SK-N-SH (cell line): ENCODE measurements at regions not wholly inside any gene's neighbourhood (a gene's known extent, or its start where the extent isn't known, plus 50 kb on each side); places are given as distances from the start of the nearest gene placed in this dataset.

Experiments used
- CTCF ChIA-PET: fragments of 300-600, 350-600 bp; formaldehyde crosslinking; extraction: SDS; loops from one replicate; lab custom pipeline; 2021; lab: Yijun Ruan, JAX
- POLR2A ChIA-PET: fragments of 350-600 bp; sonication (Branson Sonifier 250); formaldehyde crosslinking; extraction: SDS; loops from one replicate; lab custom pipeline; 2020; ENCODE audit warnings: antibody characterized with exemption, inconsistent platforms; lab: Yijun Ruan, JAX
- DNase-seq: peaks from one replicate; pipeline ENCODE4 v3.0.0; 2012
- H2AFZ ChIP-seq: fragments of 200-600 bp; sonication (generic); 2 replicates; pipeline ENCODE4 v1.8.1; 2016; ENCODE audit warnings: antibody characterized with exemption, mild to moderate bottlenecking, low read depth
- H3F3A ChIP-seq: fragments of 200-600 bp; sonication (generic); replicated peaks from 2 replicates; pipeline ENCODE3; 2016; ENCODE audit warnings: antibody characterized with exemption, mild to moderate bottlenecking; ENCODE audit not compliant: insufficient read depth
- H3K27ac ChIP-seq, 2 experiments: fragments of 200-500 bp in 1 of 2; fragments of 200-600 bp in 1 of 2; sonication (Bioruptor generic) in 1 of 2; sonication (generic), shearing (Covaris generic) in 1 of 2; 2 replicates each; pipeline versions ENCODE4 v1.5.1 to v1.6.1; 2014 to 2016; ENCODE audit warnings: low read depth in 2 of 2, inconsistent platforms in 1 of 2, low read length in 1 of 2, mild to moderate bottlenecking in 1 of 2, mixed read lengths in 1 of 2
- H3K27me3 ChIP-seq: fragments of 200-600 bp; sonication (generic), shearing (Covaris generic); 2 replicates; pipeline ENCODE4 v1.6.1; 2016; ENCODE audit warnings: mixed run types; ENCODE audit not compliant: insufficient read depth
- H3K36me3 ChIP-seq, 2 experiments: fragments of 200-500 bp in 1 of 2; fragments of 200-600 bp in 1 of 2; sonication (Bioruptor generic) in 1 of 2; sonication (generic) in 1 of 2; replicated peaks in 1 of 2; 2 replicates each; pipeline versions ENCODE3 to v1.5.1; 2014 to 2016; ENCODE audit warnings: low read length in 1 of 2, mild to moderate bottlenecking in 1 of 2; ENCODE audit not compliant: insufficient read depth in 2 of 2, control insufficient read depth in 1 of 2
- H3K4me1 ChIP-seq, 2 experiments: fragments of 200-500 bp in 1 of 2; fragments of 200-600 bp in 1 of 2; sonication (Bioruptor generic) in 1 of 2; sonication (generic), shearing (Covaris generic) in 1 of 2; 2 replicates each; pipeline versions ENCODE4 v1.5.1 to v1.6.1; 2014 to 2016; ENCODE audit warnings: low read depth in 1 of 2, low read length in 1 of 2, mixed run types in 1 of 2; ENCODE audit not compliant: insufficient read depth in 2 of 2, control insufficient read depth in 1 of 2
- H3K4me2 ChIP-seq: fragments of 200-600 bp; sonication (generic), shearing (Covaris generic); 2 replicates; pipeline ENCODE4 v1.6.1; 2017; ENCODE audit warnings: mixed run types
- H3K4me3 ChIP-seq, 2 experiments: fragments of 200-500 bp in 1 of 2; fragments of 200-600 bp in 1 of 2; sonication (Bioruptor generic) in 1 of 2; sonication (generic), shearing (Covaris generic) in 1 of 2; 2 replicates each; pipeline versions ENCODE4 v1.5.1 to v1.8.1; 2014 to 2016; ENCODE audit warnings: low read depth in 2 of 2, inconsistent platforms in 1 of 2, low read length in 1 of 2, mild to moderate bottlenecking in 1 of 2, mixed read lengths in 1 of 2, moderate library complexity in 1 of 2
- H3K79me2 ChIP-seq: fragments of 200-600 bp; sonication (generic); 2 replicates; pipeline ENCODE4 v1.8.1; 2017; ENCODE audit warnings: mild to moderate bottlenecking; ENCODE audit not compliant: insufficient read depth
- H3K9ac ChIP-seq: fragments of 200-600 bp; sonication (generic); 2 replicates; pipeline ENCODE4 v1.6.1; 2017; ENCODE audit warnings: mixed run types
- H3K9me2 ChIP-seq: fragments of 200-600 bp; sonication (generic); 2 replicates; pipeline ENCODE4 v1.6.1; 2017; ENCODE audit warnings: mixed run types
- H3K9me3 ChIP-seq: fragments of 200-600 bp; sonication (generic); 2 replicates; pipeline ENCODE4 v1.6.1; 2017; ENCODE audit warnings: mixed run types, mild to moderate bottlenecking, moderate library complexity
- H4K20me1 ChIP-seq: fragments of 200-600 bp; sonication (generic); 2 replicates; pipeline ENCODE4 v1.6.1; 2017; ENCODE audit warnings: mild to moderate bottlenecking, mixed run types; ENCODE audit not compliant: insufficient read depth
- EP300 ChIP-seq, 2 experiments: IDR thresholded peaks; 2 replicates each; pipeline versions ENCODE4 v1.4.0 to v1.6.1; 2012; ENCODE audit warnings: borderline replicate concordance in 1 of 2, low read depth in 1 of 2, low read length in 1 of 2
- NFIC ChIP-seq: IDR thresholded peaks from 2 replicates; pipeline ENCODE4 v1.4.0; 2012; ENCODE audit warnings: borderline replicate concordance
- RAD21 ChIP-seq: IDR thresholded peaks from 2 replicates; pipeline ENCODE4 v1.6.1; 2012; ENCODE audit warnings: mild to moderate bottlenecking, low read length
- RCOR1 ChIP-seq: fragments of 150-350 bp; IDR thresholded peaks from 2 replicates; pipeline ENCODE4 v1.6.1; 2017; ENCODE audit warnings: antibody characterized with exemption, low read length
- REST ChIP-seq: IDR thresholded peaks from 2 replicates; pipeline ENCODE4 v1.6.1; 2012; ENCODE audit warnings: mild to moderate bottlenecking, low read depth, low read length, moderate library complexity
- SMC3 ChIP-seq: IDR thresholded peaks from 2 replicates; pipeline ENCODE4 v1.6.1; 2012; ENCODE audit warnings: low read depth, low read length, improper control_type of control experiment
- TAF1 ChIP-seq: IDR thresholded peaks from 2 replicates; pipeline ENCODE4 v1.6.1; 2012; ENCODE audit warnings: low read depth, mild to moderate bottlenecking, low read length, moderate library complexity, borderline replicate concordance
- TCF12 ChIP-seq: IDR thresholded peaks from 2 replicates; pipeline ENCODE4 v1.4.0; 2012
- TEAD4 ChIP-seq: IDR thresholded peaks from 2 replicates; pipeline ENCODE4 v1.4.0; 2012; ENCODE audit warnings: mild to moderate bottlenecking, borderline replicate concordance; ENCODE audit not compliant: insufficient read depth
- YY1 ChIP-seq: IDR thresholded peaks from 2 replicates; pipeline ENCODE4 v1.4.0; 2012; ENCODE audit warnings: low read depth, mild to moderate bottlenecking
- ZBTB33 ChIP-seq: IDR thresholded peaks from 2 replicates; pipeline ENCODE4 v1.4.0; 2012; ENCODE audit warnings: low read depth, borderline replicate concordance
- TF ChIP-seq, protein P1 (sequence below): fragments of 150-350 bp; IDR thresholded peaks from 2 replicates; pipeline ENCODE4 v1.6.1; 2017; ENCODE audit warnings: antibody characterized with exemption, low read length, low read depth, borderline replicate concordance

GRCh38 chr5:159386028-159386711, 55.9 kb upstream of the IL12B start:
- Histone ChIP-seq H3K79me2 (no peaks in the 10 kb centered on the region), H3K27me3 (no peaks in the 10 kb centered on the region), H3K4me2 (no peak overlapping the region)
- CTCF ChIA-PET = no interaction called here
- TF ChIP-seq YY1 (no peak), TCF12 (no peak), REST (no peak), RCOR1 (no peak), EP300 (IDR thresholded peaks at IDR 0.05; ENCODE audit: borderline replicate concordance in 1 of 2, low read depth in 1 of 2, low read length in 1 of 2) (no peak), RAD21 (no peak), TEAD4 (no peak), ZBTB33 (no peak), NFIC (no peak), TAF1 (no peak), SMC3 (no peak)
- TF ChIP-seq, protein P1, sequence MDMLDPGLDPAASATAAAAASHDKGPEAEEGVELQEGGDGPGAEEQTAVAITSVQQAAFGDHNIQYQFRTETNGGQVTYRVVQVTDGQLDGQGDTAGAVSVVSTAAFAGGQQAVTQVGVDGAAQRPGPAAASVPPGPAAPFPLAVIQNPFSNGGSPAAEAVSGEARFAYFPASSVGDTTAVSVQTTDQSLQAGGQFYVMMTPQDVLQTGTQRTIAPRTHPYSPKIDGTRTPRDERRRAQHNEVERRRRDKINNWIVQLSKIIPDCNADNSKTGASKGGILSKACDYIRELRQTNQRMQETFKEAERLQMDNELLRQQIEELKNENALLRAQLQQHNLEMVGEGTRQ = no peak
- TF ChIP-seq, all 33 proteins: peak for 0
- POLR2A ChIA-PET = no interaction called here
- Histone ChIP-seq H3K4me1 (no peaks in the 10 kb centered on the region), H3K36me3 (no peaks in the 10 kb centered on the region), H3K9ac (no peak overlapping the region), H2AFZ (no peak overlapping the region), H3F3A (no peaks in the 10 kb centered on the region), H3K9me3 (peaks cover 5% of the 10 kb centered on the region; the same call in 1 of the 2 replicates), H3K9me2 (no peaks in the 10 kb centered on the region), H3K27ac (no peak overlapping the region), H4K20me1 (no peaks in the 10 kb centered on the region), H3K4me3 (no peak overlapping the region)
- DNase-seq = no peak
